ENCODE measurements at regions not wholly inside any gene's neighbourhood (a gene's known extent, or its start where the extent isn't known, plus 50 kb on each side); places are given as distances from the start of the nearest gene placed in this dataset.
A peak's percentile ranks its signal among the peaks of the same experiment; 100 is the strongest.
"Not testable (repeated sequence)": the region's sequence is repeated elsewhere in the genome, so short reads cannot be mapped to it uniquely, and the experiment has no call there.

DNA sequence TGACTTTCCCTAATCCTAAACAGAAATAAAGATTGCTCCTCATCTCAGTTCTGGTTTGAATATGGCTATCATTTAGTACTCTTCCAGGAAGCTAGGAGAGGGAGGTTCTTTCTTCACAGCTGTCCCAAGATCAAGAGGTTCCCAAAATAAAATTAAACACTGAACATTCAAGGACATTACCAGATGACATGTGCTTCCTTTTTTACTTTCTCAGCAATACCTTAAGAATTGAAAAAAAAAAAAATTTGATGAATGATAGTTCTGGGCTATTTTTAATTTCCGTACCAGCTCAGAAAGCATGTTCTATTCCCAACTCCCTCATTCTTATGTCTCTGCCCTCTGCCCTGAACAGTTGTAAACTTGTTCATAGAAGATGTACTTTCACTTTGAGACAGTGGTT, 61.7 kb upstream of the MYL1 start:
- no peak overlapping the region for H3K4me3 ChIP-seq (ENCODE audit: low read length)
- no peaks in the 10 kb centered on the region for H3K4me1 ChIP-seq (ENCODE audit: control insufficient read depth, low read depth, low read length)
- H3K9ac ChIP-seq (ENCODE audit: low read length): no peak overlapping the region
- no peak overlapping the region for H3K56ac ChIP-seq (ENCODE audit: low read length)
- H3K18ac ChIP-seq (ENCODE audit: low read length): no peak overlapping the region
- no peak overlapping the region for H2BK15ac ChIP-seq (replicated peaks; ENCODE audit: low read depth)
- no peak for DNase-seq
- no peak overlapping the region for H4K8ac ChIP-seq (ENCODE audit: low read depth, low read length)
- H3K4me2 ChIP-seq (ENCODE audit: low read length): no peak overlapping the region
- no peak overlapping the region for H3K23ac ChIP-seq (ENCODE audit: low read length)
- no peak overlapping the region for H3K4ac ChIP-seq (ENCODE audit: low read depth, low read length)
- no peak overlapping the region for H2AK5ac ChIP-seq (ENCODE audit: low read length)
- no CpG with 5 or more reads among the region's 1 CpG for WGBS (ENCODE audit: extremely low coverage, insufficient coverage, low lambda C conversion rate)
- H3K79me1 ChIP-seq (ENCODE audit: low read length): no peaks in the 10 kb centered on the region
- H3K27ac ChIP-seq (ENCODE audit: low read depth, low read length): no peak overlapping the region
- no peaks in the 10 kb centered on the region for H3K27me3 ChIP-seq (ENCODE audit: insufficient read depth, low read length, poor library complexity)
- no peak overlapping the region for H2BK120ac ChIP-seq (ENCODE audit: low read depth, low read length)
- no peaks in the 10 kb centered on the region for H3K36me3 ChIP-seq (ENCODE audit: control insufficient read depth, insufficient read depth, low read length)
- no peak overlapping the region for H2BK5ac ChIP-seq (ENCODE audit: low read length)
- H4K5ac ChIP-seq (ENCODE audit: low read length): no peak overlapping the region
- H3K79me2 ChIP-seq (ENCODE audit: control insufficient read depth, insufficient read depth, low read length): no peaks in the 10 kb centered on the region

DNA sequence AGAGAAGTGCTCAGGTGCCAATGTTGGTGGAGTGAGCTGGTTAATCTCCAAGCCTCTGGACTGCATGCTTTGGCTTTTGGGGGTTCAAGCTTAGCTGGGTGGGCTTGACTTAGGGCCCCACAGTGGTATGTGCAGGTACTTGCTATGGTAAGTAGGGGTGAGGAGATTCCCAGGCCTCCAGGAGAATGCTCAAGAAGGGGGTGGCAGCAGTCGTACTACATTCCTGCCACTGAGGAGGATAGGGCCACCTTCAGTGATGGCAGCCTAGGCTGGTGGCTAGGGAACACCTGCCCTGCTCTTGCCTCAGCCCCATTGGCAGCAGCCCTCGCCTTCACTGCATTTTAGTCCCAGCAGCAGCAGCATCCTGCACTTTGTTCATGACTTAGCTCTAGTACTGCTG, 55.6 kb upstream of the MYL1 start:
- Histone ChIP-seq H2BK120ac (ENCODE audit: low read depth, low read length) (no peak overlapping the region), H4K8ac (ENCODE audit: low read depth, low read length) (no peak overlapping the region), H3K4me2 (ENCODE audit: low read length) (no peak overlapping the region), H2BK5ac (ENCODE audit: low read length) (no peak overlapping the region), H4K5ac (ENCODE audit: low read length) (no peak overlapping the region), H3K9ac (ENCODE audit: low read length) (no peak overlapping the region), H3K18ac (ENCODE audit: low read length) (no peak overlapping the region), H3K4me1 (ENCODE audit: control insufficient read depth, low read depth, low read length) (no peaks in the 10 kb centered on the region), H3K36me3 (ENCODE audit: control insufficient read depth, insufficient read depth, low read length) (no peaks in the 10 kb centered on the region), H3K56ac (ENCODE audit: low read length) (no peak overlapping the region), H3K79me2 (ENCODE audit: control insufficient read depth, insufficient read depth, low read length) (no peaks in the 10 kb centered on the region), H3K23ac (ENCODE audit: low read length) (no peak overlapping the region), H3K27ac (ENCODE audit: low read depth, low read length) (no peak overlapping the region), H3K4me3 (ENCODE audit: low read length) (no peak overlapping the region), H3K27me3 (ENCODE audit: insufficient read depth, low read length, poor library complexity) (no peaks in the 10 kb centered on the region), H2AK5ac (ENCODE audit: low read length) (no peak overlapping the region), H3K4ac (ENCODE audit: low read depth, low read length) (no peak overlapping the region), H2BK15ac (replicated peaks; ENCODE audit: low read depth) (no peak overlapping the region), H3K79me1 (ENCODE audit: low read length) (no peaks in the 10 kb centered on the region)
- no peak for DNase-seq
- no CpG with 5 or more reads among the region's 2 CpGs for WGBS (ENCODE audit: extremely low coverage, insufficient coverage, low lambda C conversion rate)

DNA sequence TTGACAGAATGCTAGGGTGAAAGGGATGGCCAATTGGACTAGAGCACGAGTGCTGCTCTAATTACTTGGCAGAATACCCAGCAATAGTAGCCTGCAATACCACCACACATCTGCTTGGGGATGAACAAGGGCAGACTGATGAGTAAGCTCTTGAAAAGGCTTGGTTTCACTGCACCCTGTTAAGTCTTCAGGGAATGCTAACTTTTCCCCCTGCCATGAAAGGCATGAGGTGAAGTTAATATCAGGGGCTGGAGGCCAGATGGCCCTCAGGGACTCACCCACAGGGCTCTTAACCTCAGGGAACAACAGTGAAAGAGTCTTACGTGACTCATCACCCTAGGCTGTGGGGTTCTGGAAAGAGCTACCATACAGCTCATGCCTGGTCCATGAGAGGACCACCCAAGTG, 51.7 kb upstream of the MYL1 start:
- Histone ChIP-seq H3K27ac (ENCODE audit: low read depth, low read length) (no peak overlapping the region), H3K79me2 (ENCODE audit: control insufficient read depth, insufficient read depth, low read length) (no peaks in the 10 kb centered on the region), H4K8ac (ENCODE audit: low read depth, low read length) (no peak overlapping the region), H3K79me1 (ENCODE audit: low read length) (no peaks in the 10 kb centered on the region), H3K23ac (ENCODE audit: low read length) (no peak overlapping the region), H3K4ac (ENCODE audit: low read depth, low read length) (peak overlapping the region; percentile 52), H2BK15ac (replicated peaks; ENCODE audit: low read depth) (no peak overlapping the region), H3K36me3 (ENCODE audit: control insufficient read depth, insufficient read depth, low read length) (no peaks in the 10 kb centered on the region), H2BK5ac (ENCODE audit: low read length) (no peak overlapping the region), H3K56ac (ENCODE audit: low read length) (no peak overlapping the region), H3K27me3 (ENCODE audit: insufficient read depth, low read length, poor library complexity) (no peaks in the 10 kb centered on the region), H4K5ac (ENCODE audit: low read length) (no peak overlapping the region), H3K4me3 (ENCODE audit: low read length) (no peak overlapping the region), H2BK120ac (ENCODE audit: low read depth, low read length) (peak overlapping the region; percentile 90), H3K4me2 (ENCODE audit: low read length) (no peak overlapping the region), H3K18ac (ENCODE audit: low read length) (no peak overlapping the region), H3K4me1 (ENCODE audit: control insufficient read depth, low read depth, low read length) (peaks cover 7% of the 10 kb centered on the region), H3K9ac (ENCODE audit: low read length) (no peak overlapping the region), H2AK5ac (ENCODE audit: low read length) (no peak overlapping the region)
- WGBS (ENCODE audit: extremely low coverage, insufficient coverage, low lambda C conversion rate): no CpG with 5 or more reads among the region's 2 CpGs
- DNase-seq: no peak

DNA sequence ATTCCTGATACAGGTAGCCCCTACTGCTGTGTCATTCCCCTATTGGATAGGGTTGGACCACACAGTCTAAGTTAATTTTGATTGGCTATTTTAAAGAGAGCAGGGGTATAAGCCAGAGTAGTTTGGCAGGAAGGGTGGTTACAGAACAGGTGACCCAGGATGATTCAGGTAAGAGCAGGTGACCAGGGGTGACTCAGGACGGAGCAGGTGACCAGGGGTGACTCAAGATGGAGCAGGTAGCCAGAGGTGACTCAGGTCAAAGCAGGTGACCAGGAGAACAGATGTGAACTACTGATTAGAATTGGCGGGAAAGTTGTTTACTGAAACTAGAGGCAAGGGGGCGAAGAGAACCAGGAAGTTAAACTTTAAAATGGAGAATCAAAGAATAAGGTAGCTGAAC, 50.5 kb upstream of the MYL1 start:
- H3K4me1 ChIP-seq (ENCODE audit: control insufficient read depth, low read depth, low read length); H3K4me3 ChIP-seq (ENCODE audit: low read length); H3K36me3 ChIP-seq (ENCODE audit: control insufficient read depth, insufficient read depth, low read length); H3K9ac ChIP-seq (ENCODE audit: low read length); H2BK15ac ChIP-seq (replicated peaks; ENCODE audit: low read depth); H3K79me2 ChIP-seq (ENCODE audit: control insufficient read depth, insufficient read depth, low read length); H4K8ac ChIP-seq (ENCODE audit: low read depth, low read length); H3K27me3 ChIP-seq (ENCODE audit: insufficient read depth, low read length, poor library complexity); H3K23ac ChIP-seq (ENCODE audit: low read length); H4K5ac ChIP-seq (ENCODE audit: low read length); H2AK5ac ChIP-seq (ENCODE audit: low read length); H3K79me1 ChIP-seq (ENCODE audit: low read length); H3K4me2 ChIP-seq (ENCODE audit: low read length): not testable (repeated sequence)
- peak overlapping the region; percentile 43 for H3K4ac ChIP-seq (ENCODE audit: low read depth, low read length)
- peak; percentile 30 for DNase-seq
- peak overlapping the region; percentile 87 for H3K27ac ChIP-seq (ENCODE audit: low read depth, low read length)
- no CpG with 5 or more reads among the region's 3 CpGs for WGBS (ENCODE audit: extremely low coverage, insufficient coverage, low lambda C conversion rate)
- peak overlapping the region; percentile 72 for H2BK5ac ChIP-seq (ENCODE audit: low read length)
- peak overlapping the region; percentile 70 for H3K56ac ChIP-seq (ENCODE audit: low read length)
- H2BK120ac ChIP-seq (ENCODE audit: low read depth, low read length): peak overlapping the region; percentile 49
- peak overlapping the region; percentile 80 for H3K18ac ChIP-seq (ENCODE audit: low read length)

All from mesendoderm (in vitro differentiated cells).